ENCODE measurements at regions not wholly inside any gene's neighbourhood (a gene's known extent, or its start where the extent isn't known, plus 50 kb on each side); places are given as distances from the start of the nearest gene placed in this dataset.

- Mint-ChIP-seq H3K27me3 (ENCODE audit: low read depth) (no peaks in the 10 kb centered on the region), H3K4me3 (no peak overlapping the region), H3K36me3 (ENCODE audit: insufficient read depth in 1 of 3, low read depth in 3 of 3) (no peaks in the 10 kb centered on the region; a peak in 1 of 7 replicates), H3K9me3 (peaks cover 0 to under 1% of the 10 kb centered on the region in 2 experiments; a peak in 2 of 5 replicates), H3K27ac (no peak overlapping the region), H3K4me1 (no peaks in the 10 kb centered on the region)
- Histone ChIP-seq H3K9me3 (ENCODE audit: control insufficient read depth, low read depth, low read length) (no peaks in the 10 kb centered on the region), H3K4ac (ENCODE audit: low read depth, low read length) (no peak overlapping the region), H2BK120ac (ENCODE audit: low read depth, low read length, poor library complexity, severe bottlenecking) (no peak overlapping the region), H3K27me3 (ENCODE audit: insufficient read depth, low read length) (no peaks in the 10 kb centered on the region), H4K5ac (ENCODE audit: insufficient read length, low read depth, low read length) (no peak overlapping the region), H2AFZ (ENCODE audit: low read length) (no peak overlapping the region), H2BK5ac (ENCODE audit: insufficient read length, low read length) (no peak overlapping the region), H2AK5ac (ENCODE audit: insufficient read length, low read length) (no peak overlapping the region), H4K20me1 (ENCODE audit: control insufficient read depth, insufficient read depth, insufficient read length) (no peaks in the 10 kb centered on the region), H3T11ph (ENCODE audit: low read length) (no peak overlapping the region), H3K56ac (ENCODE audit: insufficient read length, low read depth, low read length) (no peak overlapping the region), H2BK15ac (ENCODE audit: low read depth, low read length) (no peak overlapping the region), H3K9ac (ENCODE audit: extremely low read depth, insufficient read length, low read length) (no peak overlapping the region), H3K79me2 (ENCODE audit: insufficient read depth, low read length) (no peaks in the 10 kb centered on the region), H3K27ac (ENCODE audit: insufficient read length, low read depth, low read length) (no peak overlapping the region), H4K8ac (replicated peaks; ENCODE audit: insufficient read length, low read depth, low read length) (no peak overlapping the region), H3K14ac (ENCODE audit: insufficient read depth, low read length) (no peak overlapping the region), H3K23me2 (ENCODE audit: insufficient read length, low read depth, low read length, poor library complexity, severe bottlenecking) (no peaks in the 10 kb centered on the region), H3K4me2 (ENCODE audit: insufficient read depth, insufficient read length, low read length) (no peak overlapping the region), H3K4me1 (ENCODE audit: insufficient read depth, low read length) (no peaks in the 10 kb centered on the region), H3K23ac (ENCODE audit: insufficient read length, low read depth, low read length) (no peak overlapping the region), H3K79me1 (ENCODE audit: insufficient read depth, low read depth, low read length, poor library complexity, severe bottlenecking) (no peaks in the 10 kb centered on the region), H2BK12ac (ENCODE audit: insufficient read length, low read depth, low read length) (no peak overlapping the region), H2BK20ac (ENCODE audit: low read depth, low read length, poor library complexity, severe bottlenecking) (no peak overlapping the region), H4K91ac (ENCODE audit: insufficient read length, low read depth, low read length) (no peak overlapping the region), H3K18ac (ENCODE audit: insufficient read length, low read depth, low read length) (no peak overlapping the region)
- WGBS (ENCODE audit: extremely low coverage, insufficient read length, low lambda C conversion rate) = no CpG with 5 or more reads among the region's 4 CpGs
- DNase-seq = no peak
- no peak for TF ChIP-seq CTCF (conservative IDR thresholded peaks at IDR 0.05)
These were observed 1761.9 kb upstream of the ACO1 start for GRCh38 chr9:30622561-30622960.

Measured in H9 (cell line).